ENCODE measurements at regions not wholly inside any gene's neighbourhood (a gene's known extent, or its start where the extent isn't known, plus 50 kb on each side); places are given as distances from the start of the nearest gene placed in this dataset.

DNA sequence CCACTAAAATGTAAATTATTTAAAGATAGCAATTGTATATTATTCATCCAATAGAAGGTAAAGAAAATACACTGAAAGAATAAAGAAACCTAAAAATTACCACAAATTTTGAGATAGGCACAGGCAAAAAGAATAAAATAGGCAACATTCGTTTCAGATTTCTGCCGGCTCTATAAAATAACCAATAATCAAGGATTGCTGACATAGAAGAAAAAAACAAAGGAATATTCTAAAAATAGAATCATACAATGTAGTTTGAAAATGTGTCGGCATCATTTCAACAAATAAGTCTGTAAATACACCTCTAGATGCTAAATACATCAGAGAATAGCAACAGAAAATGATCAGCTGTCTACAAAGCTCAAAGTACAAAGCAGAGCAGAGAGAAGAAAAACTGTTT is 973.3 kb downstream of the EPHA7 start:
- TF ChIP-seq, protein P1, sequence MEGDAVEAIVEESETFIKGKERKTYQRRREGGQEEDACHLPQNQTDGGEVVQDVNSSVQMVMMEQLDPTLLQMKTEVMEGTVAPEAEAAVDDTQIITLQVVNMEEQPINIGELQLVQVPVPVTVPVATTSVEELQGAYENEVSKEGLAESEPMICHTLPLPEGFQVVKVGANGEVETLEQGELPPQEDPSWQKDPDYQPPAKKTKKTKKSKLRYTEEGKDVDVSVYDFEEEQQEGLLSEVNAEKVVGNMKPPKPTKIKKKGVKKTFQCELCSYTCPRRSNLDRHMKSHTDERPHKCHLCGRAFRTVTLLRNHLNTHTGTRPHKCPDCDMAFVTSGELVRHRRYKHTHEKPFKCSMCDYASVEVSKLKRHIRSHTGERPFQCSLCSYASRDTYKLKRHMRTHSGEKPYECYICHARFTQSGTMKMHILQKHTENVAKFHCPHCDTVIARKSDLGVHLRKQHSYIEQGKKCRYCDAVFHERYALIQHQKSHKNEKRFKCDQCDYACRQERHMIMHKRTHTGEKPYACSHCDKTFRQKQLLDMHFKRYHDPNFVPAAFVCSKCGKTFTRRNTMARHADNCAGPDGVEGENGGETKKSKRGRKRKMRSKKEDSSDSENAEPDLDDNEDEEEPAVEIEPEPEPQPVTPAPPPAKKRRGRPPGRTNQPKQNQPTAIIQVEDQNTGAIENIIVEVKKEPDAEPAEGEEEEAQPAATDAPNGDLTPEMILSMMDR (IDR thresholded peaks at IDR 0.05) = no peak
- TF ChIP-seq POLR2A (IDR thresholded peaks at IDR 0.05) = no peak
